GM18505 (cell line): ENCODE measurements at regions not wholly inside any gene's neighbourhood (a gene's known extent, or its start where the extent isn't known, plus 50 kb on each side); places are given as distances from the start of the nearest gene placed in this dataset.

ENCODE experiments used
- ATAC-seq: cut with Tn5 transposase; IDR thresholded peaks from one replicate; pipeline ENCODE4 v1.9.1; 2021; ENCODE audit not compliant: unreplicated experiment
- POLR2A ChIP-seq: IDR thresholded peaks from 4 replicates; pipeline ENCODE4 v1.6.1; 2011; ENCODE audit warnings: borderline replicate concordance; ENCODE audit not compliant: insufficient read depth, insufficient read length; ENCODE audit errors: extremely low read depth

DNA sequence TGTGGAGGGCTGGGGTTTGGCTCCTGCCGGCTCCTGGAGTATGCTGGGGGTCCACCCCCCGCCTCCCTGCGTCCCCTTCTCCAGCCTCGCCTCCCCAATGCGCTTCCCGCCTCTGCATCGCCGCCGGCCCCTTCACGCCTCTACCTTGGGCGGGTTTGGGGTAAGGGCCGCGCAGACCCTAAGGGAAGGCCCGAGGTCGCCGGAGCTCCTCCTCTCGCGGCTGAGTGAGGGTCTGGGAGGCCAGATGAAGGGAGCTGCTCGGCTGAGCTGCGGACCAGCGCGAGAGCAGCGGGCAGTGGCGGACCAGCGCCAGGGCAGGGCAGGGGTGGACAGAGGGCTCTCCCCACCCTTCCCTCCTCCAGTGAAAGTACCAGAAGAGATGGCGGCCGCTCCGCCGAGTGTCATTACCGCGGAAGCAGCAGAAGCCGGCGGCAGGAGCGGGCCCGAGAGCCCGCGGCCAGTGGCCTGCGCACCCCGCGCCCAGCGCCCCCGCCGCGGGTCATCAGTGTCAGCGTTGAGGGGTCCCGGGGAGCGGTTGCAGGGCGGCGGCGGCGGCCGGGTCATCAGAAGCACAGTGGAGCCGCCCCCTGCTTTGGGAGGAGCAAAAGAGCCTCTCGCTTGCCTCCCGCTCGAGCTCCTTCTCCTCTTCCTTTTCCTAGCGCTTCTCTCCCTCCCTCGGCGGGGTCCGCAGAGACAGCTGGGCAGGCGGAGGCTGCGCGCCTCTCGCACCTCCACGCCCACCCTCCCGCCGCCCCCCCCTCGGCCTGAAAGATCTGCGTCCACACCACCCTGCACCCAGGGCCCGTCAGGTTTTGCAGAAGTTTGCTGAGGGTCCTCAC, 255.6 kb upstream of the CADM1 start:
- TF ChIP-seq POLR2A: no peak
- no peak for ATAC-seq

DNA sequence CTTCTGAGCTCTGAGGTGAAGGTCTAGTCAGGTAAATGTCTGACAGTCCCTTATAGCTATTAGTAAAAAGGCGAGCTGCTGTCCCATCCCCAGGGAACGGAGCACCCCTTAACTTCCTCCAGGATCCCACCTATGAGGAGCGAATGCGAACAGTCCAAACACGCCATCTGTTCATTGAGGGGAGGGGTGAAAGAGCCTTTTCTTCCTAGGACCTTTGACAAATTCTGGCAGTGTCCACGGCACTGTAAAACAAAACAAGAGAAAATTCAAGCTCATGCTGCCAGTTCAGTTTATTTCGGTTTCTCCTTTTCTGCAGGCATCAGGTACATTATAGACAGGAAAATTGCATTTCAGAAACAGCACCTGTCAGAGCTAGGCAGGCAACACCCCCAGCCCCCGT, 253.8 kb upstream of the CADM1 start:
- TF ChIP-seq POLR2A: no peak
- ATAC-seq: no peak

DNA sequence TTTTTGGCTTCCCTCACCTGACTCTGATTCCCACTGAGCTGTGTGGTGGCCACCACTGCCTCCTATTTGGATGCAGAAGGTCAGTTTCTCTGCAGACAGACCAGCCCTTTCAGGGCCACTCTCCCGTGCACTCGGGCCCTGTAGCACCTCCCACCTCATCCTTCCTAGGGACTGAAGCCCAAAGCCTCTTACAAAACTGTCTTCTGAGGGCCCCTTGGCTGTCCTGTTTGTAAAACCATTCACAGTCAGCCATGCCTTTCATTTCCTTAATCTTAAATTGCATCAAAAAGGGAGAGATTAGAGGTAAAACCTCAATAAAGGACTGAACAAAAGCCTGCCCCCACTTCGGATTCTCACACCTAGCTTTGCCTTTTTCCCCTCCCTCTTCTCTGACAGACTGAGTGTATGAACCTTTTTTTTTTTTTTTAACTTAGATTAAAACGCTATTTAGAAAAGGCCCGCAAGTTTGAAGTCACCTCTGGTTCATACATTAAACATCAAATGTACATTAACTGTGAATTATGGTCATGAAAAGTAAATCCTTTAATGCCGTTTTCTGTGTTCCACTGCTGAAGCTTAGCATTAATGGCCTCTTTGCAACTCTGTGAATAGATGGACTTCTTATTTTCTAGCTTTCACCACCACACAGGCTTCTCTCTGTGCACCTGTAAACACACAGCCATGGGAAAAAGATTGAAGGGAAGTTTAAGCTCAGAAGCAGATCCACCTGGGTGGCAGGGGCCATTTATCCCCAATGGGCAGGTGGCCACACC, 247.2 kb upstream of the CADM1 start:
- no peak for TF ChIP-seq POLR2A
- no peak for ATAC-seq

- no peak for TF ChIP-seq POLR2A
- no peak for ATAC-seq
These were observed 241.6 kb upstream of the CADM1 start for GRCh38 chr11:115745610-115746512.

DNA sequence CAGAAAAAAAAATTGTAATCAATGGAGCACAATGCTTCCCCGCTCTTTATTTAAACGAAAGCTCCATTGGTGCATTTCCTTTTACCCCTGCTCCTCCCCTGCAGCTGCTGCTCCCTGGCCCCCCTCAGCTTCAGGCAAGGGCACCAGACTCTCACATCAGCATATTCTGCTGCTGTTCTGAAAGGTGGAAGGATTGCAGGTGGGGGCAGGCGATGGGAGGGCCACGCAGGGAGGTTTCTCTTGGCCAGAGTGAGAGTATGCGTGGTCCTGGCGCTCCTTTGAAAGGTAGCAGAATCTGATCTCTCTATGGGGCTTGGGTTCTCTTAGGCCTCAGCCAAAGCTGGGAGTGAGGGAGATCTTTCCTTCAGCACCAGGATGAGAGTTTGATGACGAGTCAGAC, 240.9 kb upstream of the CADM1 start:
- TF ChIP-seq POLR2A: no peak
- no peak for ATAC-seq

- ATAC-seq: no peak
These were observed 239.5 kb upstream of the CADM1 start for GRCh38 chr11:115743719-115744118.

DNA sequence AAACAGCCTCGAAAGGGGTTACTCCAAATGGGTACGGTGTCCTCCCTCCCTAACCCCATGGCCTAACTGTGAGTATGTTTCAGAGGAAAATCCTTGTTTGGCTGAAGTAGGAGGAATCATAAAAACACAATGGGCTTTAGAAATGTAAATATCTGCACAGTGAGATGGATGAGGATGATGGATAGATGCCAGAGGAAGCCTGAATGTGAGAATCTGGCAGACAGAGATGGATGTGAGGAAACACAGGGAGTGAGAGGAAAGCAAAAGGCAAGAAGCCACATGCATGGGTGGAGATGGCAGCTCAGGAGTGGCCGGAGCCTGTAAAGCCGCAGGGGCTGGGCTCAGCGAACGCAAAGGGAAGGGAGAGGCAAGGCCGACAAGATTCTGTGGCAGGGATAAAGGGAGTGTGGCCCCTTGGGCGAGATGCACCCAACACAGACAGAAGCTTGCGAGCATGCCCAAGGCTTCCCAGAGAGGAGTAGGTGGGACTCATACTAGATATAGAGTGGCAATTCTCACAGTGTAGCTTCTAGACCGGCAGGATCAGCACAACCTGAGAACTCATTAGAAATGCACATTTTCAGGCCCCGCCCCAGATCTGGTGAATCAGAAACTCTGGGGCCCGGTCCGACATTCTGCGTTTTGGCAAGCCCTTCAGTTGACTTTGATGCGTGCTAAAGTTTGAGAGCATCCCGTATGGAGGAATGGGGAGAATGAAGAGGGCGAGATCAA, 237.3 kb upstream of the CADM1 start:
- ATAC-seq: no peak
- no peak for TF ChIP-seq POLR2A

More at GRCh38 chr11:115743719-115744118, 239.5 kb upstream of the CADM1 start:
- no peak for TF ChIP-seq POLR2A

- no peak for TF ChIP-seq POLR2A
- ATAC-seq: no peak
These were observed 236.1 kb upstream of the CADM1 start for GRCh38 chr11:115740324-115740723.

DNA sequence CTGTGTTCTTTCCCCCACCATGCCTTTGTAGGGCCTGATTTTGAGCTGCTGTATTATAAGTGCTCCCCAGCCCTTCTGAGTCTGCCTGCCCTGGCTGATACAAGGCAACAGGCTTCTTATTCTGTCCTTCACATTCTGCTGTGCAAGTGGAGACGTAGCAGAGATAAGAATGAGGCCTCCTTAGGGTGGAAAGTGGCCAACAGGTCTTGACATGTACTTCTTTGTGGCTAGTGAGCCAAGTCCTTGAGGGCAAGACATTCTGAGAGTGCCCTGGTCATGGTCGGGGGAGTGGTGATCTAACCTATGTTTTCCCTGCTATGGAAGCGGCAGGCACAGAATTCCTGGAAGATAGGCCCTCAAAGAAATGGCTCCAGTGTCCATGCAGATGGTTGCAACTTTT, 235.7 kb upstream of the CADM1 start:
- no peak for ATAC-seq
- TF ChIP-seq POLR2A: no peak

DNA sequence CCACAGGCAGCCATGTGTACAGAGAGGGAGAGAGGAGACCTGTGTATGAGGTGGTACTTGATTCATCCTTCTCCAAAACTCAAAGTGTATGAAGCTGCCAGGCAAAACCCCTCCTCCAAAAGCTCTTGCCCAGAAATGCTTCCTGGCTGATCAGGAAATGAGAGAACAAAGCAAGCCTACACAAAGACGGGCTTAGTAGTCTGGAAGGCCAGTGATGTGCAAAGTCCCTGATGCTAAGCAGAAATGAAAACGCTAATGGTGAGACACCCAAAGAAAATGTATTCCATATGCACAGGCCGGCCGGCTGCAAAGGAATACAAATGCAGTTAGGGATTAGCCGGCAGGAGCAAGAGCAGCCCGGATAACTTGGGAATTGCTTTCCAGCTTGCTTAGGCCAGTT, 234.9 kb upstream of the CADM1 start:
- no peak for ATAC-seq
- no peak for TF ChIP-seq POLR2A

GRCh38 chr11:115737875-115738274, 233.7 kb upstream of the CADM1 start:
- ATAC-seq: no peak
- no peak for TF ChIP-seq POLR2A

- no peak for ATAC-seq
- no peak for TF ChIP-seq POLR2A
These were observed 231.9 kb upstream of the CADM1 start for GRCh38 chr11:115736146-115736545.
